Muscle layer of duodenum (tissue), 2 donors: ENCODE measurements at regions not wholly inside any gene's neighbourhood (a gene's known extent, or its start where the extent isn't known, plus 50 kb on each side); places are given as distances from the start of the nearest gene placed in this dataset.

Experiments used
- H3K27ac ChIP-seq: one replicate; pipeline ENCODE4 v1.7.0; 2013; ENCODE audit warnings: mild to moderate bottlenecking, low read length
- H3K27me3 ChIP-seq: one replicate; pipeline ENCODE4 v1.7.0; 2013; ENCODE audit warnings: low read depth, mild to moderate bottlenecking, control low read depth, low read length
- H3K36me3 ChIP-seq, 2 donors: one replicate each; pipeline ENCODE4 v1.7.0; 2013; ENCODE audit warnings: low read length in 2 of 2, control low read depth in 1 of 2, mild to moderate bottlenecking in 1 of 2; ENCODE audit not compliant: insufficient read depth in 2 of 2, control insufficient read depth in 1 of 2
- H3K4me1 ChIP-seq, 2 donors: one replicate each; pipeline ENCODE4 v1.7.0; 2013; ENCODE audit warnings: low read length in 2 of 2, mild to moderate bottlenecking in 2 of 2, control low read depth in 1 of 2, moderate library complexity in 1 of 2; ENCODE audit not compliant: insufficient read depth in 2 of 2, control insufficient read depth in 1 of 2
- H3K4me3 ChIP-seq, 2 donors: one replicate each; pipeline ENCODE4 v1.7.0; 2013; ENCODE audit warnings: low read length in 2 of 2, low read depth in 1 of 2, mild to moderate bottlenecking in 1 of 2
- H3K9me3 ChIP-seq, 2 donors: one replicate each; pipeline ENCODE4 v1.7.0; 2013; ENCODE audit warnings: low read length in 2 of 2, control low read depth in 1 of 2, mild to moderate bottlenecking in 1 of 2; ENCODE audit not compliant: control insufficient read depth in 1 of 2
- donor health status: healthy.

- H3K36me3 ChIP-seq: no peaks in the 10 kb centered on the region
- no peaks in the 10 kb centered on the region for H3K27me3 ChIP-seq
- no peak overlapping the region for H3K27ac ChIP-seq
- H3K9me3 ChIP-seq: peaks cover 0 to 5% of the 10 kb centered on the region in 2 donors
- no peaks in the 10 kb centered on the region for H3K4me1 ChIP-seq
- no peak overlapping the region for H3K4me3 ChIP-seq
Measured at GRCh38 chr16:65671071-65671470, 549.2 kb upstream of the CDH11 start.

DNA sequence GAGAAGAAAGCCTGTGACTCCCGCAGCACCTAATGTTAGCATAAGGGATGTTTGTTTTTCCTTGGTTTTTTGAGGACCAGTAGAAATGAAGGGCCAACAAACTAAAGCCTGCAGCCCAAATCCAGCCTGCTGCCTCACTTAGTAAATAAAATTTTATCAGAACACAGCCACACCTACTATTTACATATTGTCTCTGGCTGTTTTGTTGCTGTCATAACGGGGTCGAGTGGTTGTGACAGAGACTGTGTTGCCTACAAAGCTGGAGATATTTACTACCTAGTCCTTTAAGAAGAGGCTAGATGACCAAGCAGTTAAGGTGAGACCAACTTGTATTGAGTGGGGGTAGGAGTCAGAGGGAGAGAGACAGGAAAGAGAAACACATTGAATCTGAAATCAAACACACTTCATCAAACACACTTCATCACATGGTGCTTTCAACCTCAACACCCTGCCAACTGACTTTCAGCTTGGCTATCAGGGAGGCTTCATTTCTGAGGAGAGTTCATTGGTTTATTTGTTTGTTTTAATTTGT lies 546.3 kb upstream of the CDH11 start:
- no peaks in the 10 kb centered on the region for H3K27me3 ChIP-seq
- no peaks in the 10 kb centered on the region for H3K4me1 ChIP-seq
- H3K9me3 ChIP-seq: peaks cover 0 to 5% of the 10 kb centered on the region in 2 donors
- no peak overlapping the region for H3K27ac ChIP-seq
- H3K36me3 ChIP-seq: no peaks in the 10 kb centered on the region
- no peak overlapping the region for H3K4me3 ChIP-seq

GRCh38 chr16:65667011-65667578 lies 545.2 kb upstream of the CDH11 start:
- Histone ChIP-seq H3K36me3 (no peaks in the 10 kb centered on the region), H3K4me1 (no peaks in the 10 kb centered on the region), H3K4me3 (no peak overlapping the region), H3K9me3 (peaks cover 0 to 5% of the 10 kb centered on the region in 2 donors), H3K27ac (no peak overlapping the region), H3K27me3 (no peaks in the 10 kb centered on the region)

DNA sequence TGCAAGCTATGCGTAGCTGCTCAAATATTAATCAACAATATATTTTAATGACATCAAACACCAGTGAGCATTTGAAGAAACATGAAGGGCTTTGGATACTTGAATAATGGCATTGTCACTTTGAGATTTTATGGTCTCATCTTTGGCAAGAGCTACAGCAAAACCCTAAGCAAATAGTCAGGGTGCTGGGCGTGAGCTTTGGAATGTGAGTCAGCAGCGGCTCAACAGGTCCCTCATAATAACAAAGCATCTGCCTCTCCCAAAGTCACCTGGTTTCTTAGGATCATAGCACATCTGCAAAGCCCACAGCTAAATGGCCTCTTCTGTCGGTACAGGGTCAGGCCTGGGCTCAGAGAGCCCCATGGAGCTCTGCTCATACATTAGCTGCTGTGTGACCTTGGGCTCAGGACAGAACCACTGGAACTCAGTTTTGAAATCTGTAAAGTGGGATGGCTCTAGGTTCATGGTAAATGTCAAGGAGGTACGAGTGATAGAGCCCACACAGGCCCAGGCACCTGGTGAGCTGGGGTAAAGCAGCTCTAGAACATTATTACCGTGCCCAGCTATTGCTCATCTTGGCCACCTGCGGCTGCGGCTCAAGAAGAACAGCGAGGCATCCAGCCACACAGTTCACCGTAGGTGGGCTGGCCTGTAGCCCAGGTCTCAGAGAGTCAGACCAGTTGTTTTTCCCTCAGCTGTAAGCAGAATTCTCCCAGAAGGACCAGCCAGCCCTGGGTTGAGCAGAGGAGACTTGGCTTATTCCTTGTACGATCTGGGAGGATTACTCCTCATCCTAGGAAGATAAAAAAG lies 544.5 kb upstream of the CDH11 start:
- H3K36me3 ChIP-seq: no peaks in the 10 kb centered on the region

GRCh38 chr16:65665586-65665985 lies 543.7 kb upstream of the CDH11 start:
- Histone ChIP-seq H3K27ac (no peak overlapping the region), H3K36me3 (no peaks in the 10 kb centered on the region), H3K4me3 (no peak overlapping the region), H3K4me1 (no peaks in the 10 kb centered on the region), H3K27me3 (no peaks in the 10 kb centered on the region), H3K9me3 (peaks cover 0 to 5% of the 10 kb centered on the region in 2 donors)

More for the DNA sequence above, 544.5 kb upstream of the CDH11 start:
- Histone ChIP-seq H3K9me3 (peaks cover 0 to 5% of the 10 kb centered on the region in 2 donors), H3K27me3 (no peaks in the 10 kb centered on the region), H3K27ac (no peak overlapping the region), H3K4me1 (no peaks in the 10 kb centered on the region), H3K4me3 (no peak overlapping the region)

DNA sequence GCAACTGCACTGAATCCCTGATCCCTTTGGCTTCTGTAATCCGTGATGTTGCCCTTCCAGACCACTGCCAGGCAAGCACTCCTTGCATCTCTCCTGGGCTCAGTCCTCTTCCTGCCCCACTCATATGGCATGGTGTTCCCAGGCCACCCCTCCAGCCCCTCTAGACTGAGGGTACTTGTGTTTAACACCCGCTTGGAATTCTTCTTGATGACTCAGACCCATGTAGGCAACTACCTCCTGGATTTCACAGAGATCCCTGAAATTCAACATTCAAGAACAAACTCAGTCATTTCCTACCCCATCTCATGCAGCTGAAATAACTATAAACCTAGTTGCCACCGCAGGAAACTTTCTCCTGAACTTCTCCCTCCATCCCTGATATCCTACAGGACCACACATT lies 541.9 kb upstream of the CDH11 start:
- no peaks in the 10 kb centered on the region for H3K36me3 ChIP-seq
- H3K4me1 ChIP-seq: no peaks in the 10 kb centered on the region

DNA sequence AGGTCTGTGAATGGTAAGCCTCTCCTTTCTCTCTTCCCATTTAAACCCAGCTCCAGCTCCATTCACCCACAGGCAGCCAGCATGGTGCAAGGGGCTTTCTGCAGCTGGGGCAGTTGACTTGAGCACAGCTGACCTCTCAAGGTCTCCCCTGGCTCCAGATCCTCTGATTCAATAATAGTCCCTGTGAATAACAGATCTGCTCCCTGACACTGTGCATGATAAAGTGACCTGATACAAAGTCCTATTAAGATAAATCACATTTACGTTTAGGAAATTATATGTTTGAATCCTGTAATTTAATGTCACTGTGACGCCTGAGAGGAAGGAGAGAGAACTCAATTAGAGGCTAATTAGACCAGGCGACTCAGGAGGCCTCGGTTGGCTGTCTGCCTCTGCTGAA lies 540.4 kb upstream of the CDH11 start:
- Histone ChIP-seq H3K36me3 (no peaks in the 10 kb centered on the region), H3K4me1 (no peaks in the 10 kb centered on the region), H3K9me3 (no peaks in the 10 kb centered on the region), H3K27me3 (no peaks in the 10 kb centered on the region), H3K4me3 (no peak overlapping the region), H3K27ac (no peak overlapping the region)

More for the DNA sequence above, 541.9 kb upstream of the CDH11 start:
- Histone ChIP-seq H3K27me3 (no peaks in the 10 kb centered on the region), H3K4me3 (no peak overlapping the region), H3K9me3 (no peaks in the 10 kb centered on the region), H3K27ac (no peak overlapping the region)

GRCh38 chr16:65661558-65661957 lies 539.7 kb upstream of the CDH11 start:
- no peaks in the 10 kb centered on the region for H3K4me1 ChIP-seq
- no peaks in the 10 kb centered on the region for H3K36me3 ChIP-seq

DNA sequence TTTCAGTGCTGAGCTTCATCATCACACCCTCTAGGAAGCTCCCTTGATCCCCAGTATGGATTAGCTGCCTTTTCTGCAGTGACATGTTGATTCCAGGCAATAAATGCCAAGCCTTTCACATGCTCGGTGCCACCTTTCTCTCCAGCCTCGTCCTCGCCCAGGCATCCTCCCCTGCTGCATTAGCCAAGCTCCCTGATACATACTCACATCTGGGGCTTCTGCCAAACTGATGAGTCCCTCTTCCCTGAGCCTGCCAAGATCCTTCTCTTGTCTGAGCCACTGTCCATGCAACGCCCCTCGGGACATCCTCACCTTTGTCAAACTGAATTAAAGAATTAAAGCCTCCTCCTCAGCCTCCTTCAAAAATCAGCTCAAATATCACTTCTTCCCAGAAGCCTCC lies 538.5 kb upstream of the CDH11 start:
- no peak overlapping the region for H3K27ac ChIP-seq
- H3K36me3 ChIP-seq: no peaks in the 10 kb centered on the region
- no peaks in the 10 kb centered on the region for H3K9me3 ChIP-seq
- no peaks in the 10 kb centered on the region for H3K4me1 ChIP-seq
- no peak overlapping the region for H3K4me3 ChIP-seq
- no peaks in the 10 kb centered on the region for H3K27me3 ChIP-seq

More at GRCh38 chr16:65661558-65661957, 539.7 kb upstream of the CDH11 start:
- no peaks in the 10 kb centered on the region for H3K27me3 ChIP-seq
- no peak overlapping the region for H3K27ac ChIP-seq
- no peak overlapping the region for H3K4me3 ChIP-seq
- H3K9me3 ChIP-seq: no peaks in the 10 kb centered on the region

- Histone ChIP-seq H3K4me3 (no peak overlapping the region), H3K27ac (no peak overlapping the region), H3K27me3 (no peaks in the 10 kb centered on the region), H3K36me3 (no peaks in the 10 kb centered on the region), H3K4me1 (no peaks in the 10 kb centered on the region), H3K9me3 (no peaks in the 10 kb centered on the region)
Measured at GRCh38 chr16:65659758-65660157, 537.9 kb upstream of the CDH11 start.

DNA sequence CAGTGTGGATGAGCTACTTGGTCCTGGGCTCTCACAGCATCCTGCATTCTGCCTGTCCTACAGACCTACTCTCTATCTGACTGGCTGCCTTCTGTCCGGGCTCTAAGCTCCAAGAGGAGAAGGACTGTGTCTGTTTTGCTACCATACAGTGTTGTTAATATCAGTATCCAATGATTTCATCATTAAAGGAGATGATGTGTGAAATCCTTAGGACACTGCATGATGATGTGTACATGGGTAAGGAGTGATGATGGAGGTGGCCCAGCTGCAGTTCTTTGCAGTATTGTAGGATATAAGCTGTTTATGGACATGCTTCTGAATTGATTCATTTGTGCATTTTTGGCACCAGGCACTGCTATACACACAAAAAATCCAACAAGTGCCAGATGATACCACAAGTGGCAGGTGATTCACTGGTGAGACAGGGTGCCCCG lies 536.9 kb upstream of the CDH11 start:
- H3K36me3 ChIP-seq: no peaks in the 10 kb centered on the region
- no peak overlapping the region for H3K27ac ChIP-seq
- H3K4me1 ChIP-seq: no peaks in the 10 kb centered on the region
- no peaks in the 10 kb centered on the region for H3K27me3 ChIP-seq
- H3K9me3 ChIP-seq: no peaks in the 10 kb centered on the region
- no peak overlapping the region for H3K4me3 ChIP-seq
